ENCODE measurements at regions not wholly inside any gene's neighbourhood (a gene's known extent, or its start where the extent isn't known, plus 50 kb on each side); places are given as distances from the start of the nearest gene placed in this dataset.

DNA sequence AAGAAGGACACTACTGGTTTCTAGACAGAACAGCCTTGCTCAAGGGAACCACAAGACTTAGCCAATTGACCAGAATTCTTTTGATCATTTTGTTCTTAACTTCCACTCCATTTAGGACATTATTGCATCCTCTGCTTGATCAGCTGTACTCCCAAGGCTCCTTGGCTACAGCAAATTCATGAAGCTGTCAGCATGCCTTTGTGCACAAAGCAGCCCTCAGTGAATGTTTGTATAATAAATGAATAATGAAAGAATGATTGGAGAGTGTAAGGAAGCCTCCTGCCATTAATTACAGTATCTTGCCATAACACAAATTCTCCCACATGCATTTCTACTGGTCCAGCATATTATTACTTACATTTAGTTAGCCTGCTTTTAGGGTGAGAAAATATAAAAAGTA is 449.6 kb downstream of the SLCO4C1 start:
- Histone ChIP-seq H2AFZ (ENCODE audit: low read length) (no peak overlapping the region), H3K4me2 (ENCODE audit: insufficient read depth, insufficient read length, low read length) (no peak overlapping the region)
- no peak for DNase-seq

More for the DNA sequence above, 449.6 kb downstream of the SLCO4C1 start:
- Histone ChIP-seq H3K27me3 (ENCODE audit: insufficient read depth, low read length) (no peaks in the 10 kb centered on the region), H2BK5ac (ENCODE audit: insufficient read length, low read length) (no peak overlapping the region), H3K27ac (ENCODE audit: insufficient read length, low read depth, low read length) (no peak overlapping the region), H4K20me1 (ENCODE audit: control insufficient read depth, insufficient read depth, insufficient read length) (no peaks in the 10 kb centered on the region), H3K18ac (ENCODE audit: insufficient read length, low read depth, low read length) (no peak overlapping the region), H3K4me1 (ENCODE audit: insufficient read depth, low read length) (no peaks in the 10 kb centered on the region), H3K23ac (ENCODE audit: insufficient read length, low read depth, low read length) (no peak overlapping the region), H2BK12ac (ENCODE audit: insufficient read length, low read depth, low read length) (no peak overlapping the region), H3K79me1 (ENCODE audit: insufficient read depth, low read depth, low read length, poor library complexity, severe bottlenecking) (no peaks in the 10 kb centered on the region), H3K9ac (ENCODE audit: extremely low read depth, insufficient read length, low read length) (no peak overlapping the region), H3K9me3 (ENCODE audit: control insufficient read depth, low read depth, low read length) (no peaks in the 10 kb centered on the region), H3K14ac (ENCODE audit: insufficient read depth, low read length) (no peak overlapping the region), H3K79me2 (ENCODE audit: insufficient read depth, low read length) (no peaks in the 10 kb centered on the region), H3T11ph (ENCODE audit: low read length) (no peak overlapping the region), H3K56ac (ENCODE audit: insufficient read length, low read depth, low read length) (no peak overlapping the region), H3K23me2 (ENCODE audit: insufficient read length, low read depth, low read length, poor library complexity, severe bottlenecking) (no peaks in the 10 kb centered on the region), H2BK20ac (ENCODE audit: low read depth, low read length, poor library complexity, severe bottlenecking) (no peak overlapping the region), H2BK15ac (ENCODE audit: low read depth, low read length) (no peak overlapping the region), H4K8ac (replicated peaks; ENCODE audit: insufficient read length, low read depth, low read length) (no peak overlapping the region), H4K5ac (ENCODE audit: insufficient read length, low read depth, low read length) (no peak overlapping the region), H4K91ac (ENCODE audit: insufficient read length, low read depth, low read length) (no peak overlapping the region), H2AK5ac (ENCODE audit: insufficient read length, low read length) (no peak overlapping the region), H2BK120ac (ENCODE audit: low read depth, low read length, poor library complexity, severe bottlenecking) (no peak overlapping the region), H3K4ac (ENCODE audit: low read depth, low read length) (no peak overlapping the region)
- Mint-ChIP-seq H3K27ac (no peak overlapping the region), H3K4me1 (no peaks in the 10 kb centered on the region), H3K27me3 (ENCODE audit: low read depth) (no peaks in the 10 kb centered on the region), H3K9me3 (no peaks in the 10 kb centered on the region), H3K36me3 (ENCODE audit: insufficient read depth in 1 of 3, low read depth in 3 of 3) (no peaks in the 10 kb centered on the region), H3K4me3 (no peak overlapping the region)
- no peak for TF ChIP-seq CTCF (conservative IDR thresholded peaks at IDR 0.05)

All from H9 (cell line).